SIG-M5 (cell line): ENCODE measurements at regions not wholly inside any gene's neighbourhood (a gene's known extent, or its start where the extent isn't known, plus 50 kb on each side); places are given as distances from the start of the nearest gene placed in this dataset.
"Not testable (repeated sequence)": the region's sequence is repeated elsewhere in the genome, so short reads cannot be mapped to it uniquely, and the experiment has no call there.

Experiments used
- DNase-seq: peaks from one replicate; lab custom pipeline; 2025; lab: John Stamatoyannopoulos, UW

DNA sequence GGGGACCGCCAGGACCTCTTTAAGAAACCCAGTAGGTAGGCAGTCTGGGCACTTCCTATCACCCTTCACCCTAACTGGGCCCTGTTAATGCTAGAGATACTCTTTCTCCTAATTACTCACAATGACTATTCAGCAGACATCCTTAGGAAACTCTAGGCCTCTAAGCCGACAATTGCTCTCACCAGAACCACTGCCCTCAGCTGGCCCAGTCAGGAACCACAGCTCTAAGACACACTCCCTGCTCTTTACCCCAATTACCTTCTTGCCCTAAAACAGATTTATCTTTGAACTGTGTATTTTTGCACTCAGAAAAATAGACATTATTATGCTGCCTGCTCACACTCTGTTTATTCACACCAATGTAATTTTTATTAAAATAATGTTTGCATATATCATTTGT is 432.6 kb upstream of the SLC30A5 start:
- DNase-seq, result no peak

DNA sequence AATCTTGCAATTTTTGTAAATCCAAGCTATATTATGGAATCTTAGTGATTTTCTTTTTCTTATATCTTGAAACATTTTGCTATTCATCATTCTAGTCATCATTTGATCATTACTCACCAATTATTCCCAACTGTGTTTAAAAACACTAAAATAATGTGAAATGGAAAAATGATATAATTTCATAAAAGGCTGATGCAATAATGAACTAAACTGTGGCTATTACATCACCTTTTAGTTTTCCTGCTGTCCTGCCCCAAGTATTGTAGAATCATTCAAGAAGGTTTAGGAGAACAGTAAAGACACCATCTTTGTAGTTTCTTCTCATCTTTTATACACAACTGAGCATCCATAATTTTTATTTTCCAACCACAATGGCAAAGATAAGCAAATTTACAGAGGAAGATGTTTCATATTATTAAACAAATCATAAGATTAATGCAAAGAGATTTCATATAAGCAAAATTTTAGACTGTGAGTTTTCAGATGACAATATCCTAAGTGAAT is 431.0 kb upstream of the SLC30A5 start:
- no peak for DNase-seq

DNA sequence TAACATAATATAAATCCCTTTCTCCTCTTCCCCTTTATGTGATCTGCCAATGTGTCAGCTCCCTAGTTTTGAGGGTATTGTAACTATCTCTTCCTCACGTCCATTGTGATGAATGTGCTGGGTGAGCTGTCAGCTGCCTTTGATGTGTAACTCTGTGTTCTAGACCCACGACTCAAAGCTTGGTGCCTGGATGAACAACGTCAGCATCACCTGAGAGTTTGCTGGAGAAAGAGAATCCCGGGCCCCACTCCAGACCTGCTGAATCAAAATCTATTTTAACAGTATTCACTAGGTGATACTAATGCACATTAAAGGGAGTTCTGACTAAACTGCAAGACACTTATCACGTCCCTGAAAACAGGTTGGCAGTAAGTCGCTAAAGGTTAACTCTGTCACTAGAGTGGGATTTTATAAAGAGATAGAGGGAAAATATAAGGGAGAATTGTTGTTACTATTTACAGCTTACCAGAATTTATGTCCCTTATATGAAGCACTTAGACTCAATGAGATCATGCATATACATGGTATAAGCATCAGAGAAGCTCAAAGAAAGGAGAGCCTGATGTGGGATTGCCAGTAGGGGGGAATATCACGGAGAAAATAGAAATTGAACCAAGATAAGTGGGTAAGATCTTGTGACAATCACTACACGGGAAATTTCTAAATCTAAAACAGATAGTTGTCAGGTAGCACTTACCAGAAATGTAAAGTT is 423.8 kb upstream of the SLC30A5 start:
- DNase-seq, result no peak

DNA sequence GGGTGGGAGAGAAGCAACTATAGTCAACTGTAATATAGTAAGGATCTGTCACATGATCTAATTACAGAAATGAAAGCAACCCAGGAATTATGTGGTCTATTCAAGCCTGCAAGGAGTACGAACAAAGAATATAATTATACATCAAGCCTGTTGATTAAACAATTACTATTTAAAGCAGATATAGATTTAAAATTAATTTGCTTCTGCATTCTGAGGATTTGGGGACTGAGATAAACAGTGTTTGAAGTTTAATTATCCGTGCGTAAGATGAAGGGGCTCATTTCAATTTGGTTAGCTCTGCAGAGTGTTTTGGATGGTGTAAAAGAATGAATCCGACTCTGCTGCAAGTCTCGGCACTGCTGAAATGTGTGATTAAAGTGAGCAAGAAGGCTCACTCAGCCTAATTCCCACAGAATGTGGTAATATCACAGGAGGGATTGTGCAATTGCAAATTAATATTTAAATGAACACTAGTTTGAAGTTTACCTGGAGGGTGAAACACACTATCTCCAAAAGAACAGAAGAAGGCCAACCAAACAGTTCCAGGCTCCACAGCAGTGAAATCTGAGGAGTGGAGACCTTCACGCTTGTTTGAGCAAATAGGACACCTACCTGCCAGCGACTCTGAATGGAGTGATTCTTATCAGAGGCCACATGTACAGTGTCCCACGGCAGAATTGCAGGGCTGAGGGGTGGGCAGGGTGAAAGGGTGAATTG is 420.6 kb upstream of the SLC30A5 start:
- no peak for DNase-seq

DNA sequence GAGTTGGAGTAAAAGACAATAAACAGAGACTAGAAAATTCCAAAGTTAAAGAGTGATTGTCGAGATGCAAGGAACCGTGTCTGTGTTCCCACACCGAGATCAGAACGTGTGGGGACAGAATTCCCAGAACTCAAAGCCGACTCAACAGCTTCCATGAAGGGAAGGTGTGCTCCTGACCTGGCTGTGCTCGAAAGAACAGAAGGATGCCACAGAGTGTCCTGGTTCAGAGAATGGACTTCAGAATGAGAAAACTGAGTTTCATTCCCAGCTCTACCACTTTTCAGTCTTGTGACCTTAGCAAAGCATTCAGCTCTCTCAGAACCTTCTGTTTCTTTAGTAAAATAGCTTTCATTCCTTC is 420.0 kb upstream of the SLC30A5 start:
- no peak for DNase-seq

DNA sequence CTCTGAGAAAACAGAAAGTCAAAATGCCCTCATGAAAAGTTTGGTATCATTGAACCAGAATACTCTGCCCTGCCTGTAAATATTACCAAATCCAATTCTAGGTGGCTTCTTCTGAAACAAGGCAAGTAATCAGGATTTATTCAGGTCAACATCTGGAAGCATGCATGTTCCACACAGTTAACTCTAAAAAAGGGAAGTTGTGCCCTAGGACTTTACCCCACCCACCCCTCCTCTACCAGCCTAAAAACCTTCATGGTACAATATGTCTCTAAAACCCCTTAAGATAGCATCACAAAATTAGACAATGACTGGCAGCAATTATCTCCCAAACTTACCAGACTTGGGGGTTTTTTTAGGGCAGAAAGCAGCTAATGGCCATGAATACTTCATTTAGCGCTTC is 414.8 kb upstream of the SLC30A5 start:
- no peak for DNase-seq

DNA sequence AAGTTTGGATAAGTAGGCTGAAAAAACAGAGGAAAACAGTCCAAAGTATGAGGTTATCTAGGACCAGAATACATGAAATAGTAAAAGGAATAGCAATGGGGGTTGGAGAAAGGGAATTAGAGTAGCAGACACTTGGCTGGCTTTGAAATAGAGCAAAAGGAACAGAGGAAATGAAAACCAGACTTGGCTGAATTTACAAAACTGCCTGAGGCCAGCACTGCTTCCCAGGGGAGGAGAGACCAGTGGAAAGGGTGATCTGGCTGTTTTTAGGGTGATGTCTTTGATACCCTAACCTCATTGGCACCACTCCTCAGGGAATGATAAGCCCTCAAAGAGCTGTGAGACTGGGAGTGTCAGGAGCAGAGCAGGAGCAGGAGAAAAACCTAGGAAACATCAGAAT is 413.4 kb upstream of the SLC30A5 start:
- DNase-seq, result no peak

DNA sequence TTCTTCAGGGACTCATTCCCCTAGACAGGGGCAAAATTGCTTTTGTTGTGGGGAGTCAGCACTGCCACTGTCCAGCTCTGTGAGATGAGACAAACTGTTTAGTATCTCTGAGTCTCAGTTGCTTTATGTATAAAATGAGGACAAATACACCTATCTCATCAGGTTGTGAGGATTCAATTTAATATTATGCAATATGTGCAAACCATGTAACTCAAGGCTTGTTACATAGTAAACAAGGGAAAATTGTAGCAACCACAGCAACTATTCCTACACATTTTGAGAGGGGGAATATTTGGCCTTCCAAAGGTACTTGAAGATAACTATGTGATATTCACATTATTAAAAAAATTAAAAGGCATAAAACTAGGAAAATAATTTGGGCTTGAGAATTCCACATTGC is 411.9 kb upstream of the SLC30A5 start:
- DNase-seq, result no peak

DNA sequence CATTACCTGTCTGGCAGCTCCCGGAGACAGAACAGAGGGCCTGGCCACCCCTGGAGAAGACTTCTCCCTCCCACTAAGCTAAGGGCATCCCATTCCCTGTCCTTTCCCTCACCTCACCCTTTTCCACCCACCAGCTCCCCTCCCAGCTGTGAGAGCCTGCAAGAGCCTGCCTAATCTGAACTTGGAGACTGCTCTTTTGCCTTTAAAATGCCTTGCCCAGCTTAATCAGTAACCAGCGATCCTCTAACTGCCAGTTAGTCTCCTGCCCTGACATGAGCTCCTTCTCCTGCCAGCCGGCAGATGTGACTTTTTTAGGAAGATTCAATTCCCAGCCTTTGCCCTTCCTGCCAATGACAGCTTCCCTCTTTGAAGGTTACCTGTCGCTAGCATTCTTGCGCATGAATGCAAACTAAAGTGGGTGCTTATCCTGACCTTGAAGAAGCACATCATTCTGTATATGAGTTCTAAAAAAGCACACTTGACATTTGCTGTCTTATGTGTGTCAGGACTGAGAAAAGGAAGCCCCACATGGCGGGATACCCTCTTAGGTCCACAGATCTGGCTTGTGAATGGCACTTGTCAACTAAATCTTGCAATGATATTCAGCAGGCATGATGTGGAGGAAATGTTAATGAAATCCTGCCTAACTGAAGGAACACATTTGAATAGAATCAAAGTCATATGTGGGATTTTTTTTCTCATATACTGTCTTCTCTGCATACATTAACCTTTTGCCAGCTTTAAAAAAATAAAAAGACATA is 411.2 kb upstream of the SLC30A5 start:
- DNase-seq, result no peak

DNA sequence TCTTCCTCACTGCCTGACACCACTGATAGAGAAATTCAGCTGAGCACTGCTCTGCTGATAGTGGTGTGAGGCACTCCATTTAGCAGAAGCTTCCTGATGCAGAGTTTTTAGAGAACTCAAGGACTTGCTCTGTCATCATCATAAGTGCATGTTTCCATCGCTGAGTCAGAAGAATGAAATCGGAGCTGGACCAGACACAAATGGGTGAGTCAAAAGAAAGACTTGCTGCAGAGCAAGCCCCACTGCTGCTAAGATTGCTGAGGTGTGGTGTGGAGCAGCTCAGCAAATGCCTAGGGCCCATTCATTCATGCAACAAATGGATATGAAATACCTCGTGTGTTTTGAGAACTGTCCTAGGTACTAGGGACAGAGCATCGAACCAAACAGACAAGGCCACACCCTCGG is 410.2 kb upstream of the SLC30A5 start:
- DNase-seq, result no peak

DNA sequence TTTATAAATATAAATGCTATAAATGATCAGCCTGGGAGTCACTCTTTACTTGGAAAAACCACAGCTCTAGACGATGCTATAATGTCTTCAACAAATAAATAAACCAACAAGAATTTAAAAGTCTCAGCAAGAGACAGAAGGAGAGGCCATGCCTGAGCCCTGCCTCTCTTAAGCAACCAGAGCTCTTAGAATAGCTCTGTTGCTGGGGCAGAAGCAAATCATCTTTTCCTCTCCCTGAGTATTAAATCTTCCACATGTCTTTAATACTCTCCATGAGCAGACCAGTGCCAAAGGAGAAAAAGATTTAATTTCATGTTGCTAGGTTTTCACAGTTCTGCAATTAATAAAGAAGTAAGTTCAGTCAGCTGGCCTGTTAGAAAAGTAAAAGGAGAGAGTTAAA is 408.0 kb upstream of the SLC30A5 start:
- DNase-seq, result no peak

DNA sequence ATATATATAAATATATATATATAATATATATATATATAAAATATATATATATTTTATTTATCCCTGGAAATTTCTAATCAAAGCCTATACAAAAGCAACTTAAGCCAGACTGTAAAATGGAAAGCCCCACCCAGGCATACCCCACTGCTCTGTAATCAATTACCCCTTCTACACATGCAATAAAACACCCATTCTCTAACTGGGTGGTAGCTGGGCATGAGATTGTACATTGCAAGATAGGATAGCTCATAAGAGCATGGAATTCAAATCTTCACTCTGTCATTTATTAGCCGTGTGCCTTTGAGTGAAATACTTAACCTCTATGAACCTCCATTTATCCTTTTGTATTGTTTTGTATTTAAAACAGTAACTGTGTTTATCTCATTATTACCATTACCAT is 405.3 kb upstream of the SLC30A5 start:
- no peak for DNase-seq

DNA sequence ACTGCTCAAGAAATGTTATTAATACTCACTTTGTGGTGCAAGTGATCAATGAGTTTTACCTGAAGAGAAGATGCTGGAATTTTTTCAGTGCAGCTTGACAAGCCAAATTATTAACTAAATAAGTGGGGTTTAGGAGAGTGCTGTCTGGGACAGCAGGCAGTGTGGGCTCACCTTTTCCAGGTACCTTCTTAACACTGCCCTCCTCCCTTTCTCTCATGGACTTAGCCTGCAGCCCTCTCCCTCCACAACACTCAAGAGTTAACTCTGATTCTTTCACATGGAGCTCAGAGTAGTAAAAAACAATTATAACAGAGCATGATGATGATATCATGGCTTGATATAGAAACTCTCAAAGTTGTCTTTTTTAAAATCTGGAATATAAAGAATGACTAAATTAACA is 404.8 kb upstream of the SLC30A5 start:
- no peak for DNase-seq

DNA sequence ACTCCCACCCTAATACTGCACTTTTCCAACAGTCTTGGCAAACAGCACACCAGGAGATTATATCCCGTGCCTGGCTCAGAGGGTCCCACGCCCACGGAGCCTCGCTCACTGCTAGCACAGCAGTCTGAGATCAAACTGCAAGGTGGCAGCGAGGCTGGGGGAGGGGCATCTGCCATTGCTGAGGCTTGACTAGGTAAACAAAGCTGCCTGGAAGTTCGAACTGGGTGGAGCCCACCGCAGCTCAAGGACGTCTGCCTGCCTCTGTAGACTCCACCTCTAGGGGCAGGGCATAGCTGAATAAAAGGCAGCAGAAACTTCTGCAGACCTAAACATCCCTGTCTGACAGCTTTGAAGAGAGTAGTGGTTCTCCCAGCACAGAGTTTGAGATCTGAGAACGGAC is 401.9 kb upstream of the SLC30A5 start:
- not testable (repeated sequence) for DNase-seq

DNA sequence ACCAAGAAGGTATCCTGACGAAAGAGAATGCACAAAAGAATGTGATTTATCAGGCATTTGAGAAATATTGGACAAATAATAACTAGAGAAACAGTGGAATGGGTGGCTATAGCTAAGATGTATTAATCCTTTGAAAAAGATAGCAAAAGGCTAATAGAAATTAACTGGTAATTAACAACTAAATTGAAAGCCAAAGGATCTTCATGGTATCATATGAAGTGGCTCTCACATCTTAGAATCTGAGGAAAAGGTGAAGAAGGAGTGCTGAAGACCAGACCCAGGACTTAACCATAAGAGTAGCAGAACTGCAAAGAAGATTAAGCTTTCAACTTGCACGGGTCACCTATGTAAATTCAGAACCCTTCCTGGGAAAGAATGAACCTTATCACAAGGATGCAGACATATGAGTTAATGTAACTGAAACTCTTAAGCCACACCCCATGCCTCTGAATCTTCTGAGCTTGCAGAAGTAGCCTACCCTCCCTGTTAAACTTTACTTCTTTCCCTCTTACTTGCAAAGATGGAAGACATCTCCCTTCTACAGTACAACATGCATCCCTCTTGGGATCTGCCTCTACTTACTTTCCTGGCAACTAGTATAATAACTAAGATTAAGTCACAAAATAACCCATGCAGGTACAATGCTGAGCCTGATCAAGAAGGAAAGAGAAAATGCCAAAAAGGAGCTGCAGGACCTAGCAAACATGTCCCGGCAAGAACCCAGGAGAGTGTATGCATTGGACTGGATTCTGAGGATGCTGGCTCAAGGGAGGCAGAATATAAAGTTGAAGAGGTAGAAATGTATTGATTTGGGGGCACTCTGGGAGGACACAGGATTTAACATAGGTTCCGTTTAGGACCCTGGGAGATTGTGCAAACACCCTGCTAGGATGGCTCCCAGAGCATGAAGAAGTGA is 395.5 kb upstream of the SLC30A5 start:
- DNase-seq, result no peak

DNA sequence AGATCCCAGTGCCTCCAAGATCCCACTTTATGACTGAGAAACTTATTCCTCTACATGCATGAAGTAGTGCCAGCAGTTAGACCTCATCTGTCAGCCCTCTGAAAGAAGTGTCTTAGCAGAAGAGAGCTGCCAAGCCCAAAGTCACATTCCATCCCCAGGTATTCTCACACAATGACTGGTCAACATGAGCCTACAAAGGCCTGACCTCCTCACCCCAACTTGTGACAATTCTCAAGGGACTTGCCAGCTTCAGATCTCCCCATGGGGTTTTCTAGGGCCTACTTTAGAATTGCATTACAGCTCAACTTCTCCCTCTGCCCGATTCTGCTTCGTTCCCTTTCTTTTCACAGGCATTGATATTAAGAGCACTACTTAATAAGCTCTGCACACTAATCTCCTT is 393.8 kb upstream of the SLC30A5 start:
- DNase-seq, result no peak

DNA sequence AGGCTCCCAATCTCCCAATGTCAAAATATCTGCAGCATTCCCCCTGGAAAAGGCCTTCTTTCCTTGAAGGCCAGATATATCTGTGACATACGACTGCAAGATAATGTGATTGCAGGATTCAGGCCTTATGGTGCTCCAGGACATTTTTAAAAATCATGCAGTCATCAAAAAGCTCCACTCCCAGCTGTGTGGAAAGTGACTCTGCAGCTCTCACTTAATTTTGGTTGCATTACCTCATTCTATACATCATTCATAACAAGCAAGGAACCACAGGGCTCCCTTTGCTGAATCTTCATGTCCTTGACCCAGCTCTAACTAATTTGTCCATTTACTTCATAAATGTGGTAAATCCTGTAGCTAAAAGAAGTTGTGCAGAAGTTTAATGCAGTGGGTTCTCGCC is 386.2 kb upstream of the SLC30A5 start:
- DNase-seq, result no peak

DNA sequence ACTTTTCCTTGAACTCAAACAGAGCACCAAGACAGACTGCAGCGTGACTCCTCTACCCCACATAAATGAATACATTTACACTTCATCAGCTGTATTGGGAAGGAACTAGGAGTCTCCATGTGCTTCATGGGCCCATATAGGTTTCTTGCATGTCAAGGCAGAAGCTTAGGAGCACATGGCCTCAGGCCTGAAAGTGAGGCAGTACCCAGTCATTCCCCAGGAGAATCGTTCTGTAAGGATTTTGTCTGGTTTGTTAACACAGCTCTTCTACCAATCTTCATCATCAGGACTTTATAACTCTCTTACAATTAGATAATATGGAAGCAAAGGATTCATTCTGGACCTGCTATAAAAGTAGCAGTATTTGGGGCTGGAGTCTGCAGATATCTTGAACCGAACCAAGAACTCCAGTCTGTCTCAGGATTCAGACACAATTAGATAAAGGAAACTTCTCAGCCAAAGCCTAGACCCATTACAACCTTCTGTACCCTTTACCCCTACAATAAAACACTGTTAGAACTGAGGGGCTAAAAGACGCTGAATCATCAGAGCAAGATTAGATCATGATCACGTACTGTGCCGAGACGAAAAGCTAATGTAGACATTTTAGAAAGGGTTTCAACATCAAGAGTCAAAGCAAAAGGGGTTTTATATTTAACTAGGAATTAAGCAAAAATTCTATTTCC is 385.5 kb upstream of the SLC30A5 start:
- DNase-seq, result no peak

DNA sequence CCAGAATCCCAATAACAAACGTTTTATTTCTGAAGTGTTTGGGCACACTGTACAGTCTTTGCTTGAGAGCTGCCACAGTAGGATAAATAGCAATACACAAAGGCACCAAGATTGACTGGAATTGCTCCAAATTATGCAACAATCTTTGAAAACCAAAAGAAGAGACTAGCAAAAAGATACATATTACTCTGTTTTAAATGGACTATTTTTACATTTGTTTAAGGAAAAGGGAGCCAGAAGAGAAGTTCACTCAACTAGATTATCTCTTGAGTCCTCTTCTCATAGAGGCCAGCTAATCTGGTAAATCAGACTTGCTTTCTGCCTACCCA is 385.0 kb upstream of the SLC30A5 start:
- no peak for DNase-seq

DNA sequence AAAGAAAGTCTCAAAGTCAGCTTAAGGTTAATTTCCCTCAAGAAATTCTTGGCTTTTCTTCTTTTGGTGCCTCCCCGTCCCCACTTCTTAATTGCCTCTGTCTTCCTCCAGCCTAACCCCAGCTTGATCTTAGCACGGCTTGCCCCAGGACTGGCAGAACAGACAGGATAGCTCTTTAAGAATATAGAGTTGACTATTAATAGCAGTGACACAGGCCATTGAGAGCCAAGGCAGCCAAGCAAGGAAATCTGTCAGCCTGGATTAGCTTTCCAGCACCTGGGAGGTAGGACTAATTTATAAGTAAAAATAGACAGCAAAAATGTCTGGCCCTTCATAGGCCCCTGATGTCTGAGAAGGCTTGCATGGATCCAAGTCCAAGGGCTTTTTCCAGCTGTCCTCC is 384.6 kb upstream of the SLC30A5 start:
- no peak for DNase-seq

DNA sequence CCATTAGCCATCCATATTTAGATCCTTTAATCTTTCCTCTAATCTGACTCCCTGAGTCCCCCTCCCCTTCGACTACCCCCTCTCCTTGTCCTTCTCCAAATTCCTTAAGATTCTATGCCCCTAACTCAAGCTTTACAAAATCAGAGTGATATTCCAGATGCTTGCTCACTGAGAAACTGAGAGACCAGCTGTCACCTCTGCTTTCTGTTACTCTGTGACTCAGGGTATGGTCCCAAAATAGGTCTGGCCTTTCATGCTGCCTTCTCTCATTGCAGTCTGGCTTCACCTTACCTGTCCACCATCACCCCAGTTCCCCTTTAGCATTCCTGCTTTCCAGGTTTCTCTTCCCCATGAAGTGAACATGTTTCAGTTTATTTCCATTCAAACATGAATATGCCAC is 383.3 kb upstream of the SLC30A5 start:
- DNase-seq, result no peak
